DMS153 treated with DMSO at 0.1 percent for 48 hours (cell line): ENCODE measurements at regions not wholly inside any gene's neighbourhood (a gene's known extent, or its start where the extent isn't known, plus 50 kb on each side); places are given as distances from the start of the nearest gene placed in this dataset.
"Not testable (repeated sequence)": the region's sequence is repeated elsewhere in the genome, so short reads cannot be mapped to it uniquely, and the experiment has no call there.

Experiments
- DNase-seq: peaks from one replicate; lab custom pipeline; 2025; ENCODE audit not compliant: unreplicated experiment; lab: John Stamatoyannopoulos, UW

GRCh38 chr9:79395228-79395627 is 176.5 kb upstream of the TLE4 start:
- DNase-seq, result no peak

- DNase-seq, result no peak
Observed at GRCh38 chr9:79395755-79396154, 176.0 kb upstream of the TLE4 start.

- no peak for DNase-seq
Observed at GRCh38 chr9:79396168-79396567, 175.6 kb upstream of the TLE4 start.

- no peak for DNase-seq
Observed at GRCh38 chr9:79403495-79403894, 168.3 kb upstream of the TLE4 start.

- DNase-seq, result no peak
Observed at GRCh38 chr9:79408200-79408599, 163.6 kb upstream of the TLE4 start.

GRCh38 chr9:79408617-79409016 is 163.1 kb upstream of the TLE4 start:
- DNase-seq, result no peak

GRCh38 chr9:79409182-79409823 is 162.5 kb upstream of the TLE4 start:
- no peak for DNase-seq

- DNase-seq, result no peak
Observed at GRCh38 chr9:79425840-79426239, 145.9 kb upstream of the TLE4 start.

GRCh38 chr9:79428422-79428821 is 143.3 kb upstream of the TLE4 start:
- DNase-seq, result no peak

- no peak for DNase-seq
Observed at GRCh38 chr9:79430619-79431018, 141.1 kb upstream of the TLE4 start.

- no peak for DNase-seq
Observed at GRCh38 chr9:79431019-79431679, 140.6 kb upstream of the TLE4 start.

- no peak for DNase-seq
Observed at GRCh38 chr9:79432485-79432884, 139.3 kb upstream of the TLE4 start.

GRCh38 chr9:79433703-79434102 is 138.1 kb upstream of the TLE4 start:
- no peak for DNase-seq

- DNase-seq, result not testable (repeated sequence)
Observed at GRCh38 chr9:79439221-79439620, 132.5 kb upstream of the TLE4 start.

- no peak for DNase-seq
Observed at GRCh38 chr9:79446523-79447307, 125.0 kb upstream of the TLE4 start.

GRCh38 chr9:79447308-79447605 is 124.5 kb upstream of the TLE4 start:
- no peak for DNase-seq

- no peak for DNase-seq
Observed at GRCh38 chr9:79447762-79448161, 124.0 kb upstream of the TLE4 start.

GRCh38 chr9:79452265-79452664 is 119.5 kb upstream of the TLE4 start:
- DNase-seq, result no peak

GRCh38 chr9:79461712-79462111 is 110.1 kb upstream of the TLE4 start:
- no peak for DNase-seq

- DNase-seq, result no peak
Observed at GRCh38 chr9:79465156-79465555, 106.6 kb upstream of the TLE4 start.

GRCh38 chr9:79469164-79469563 is 102.6 kb upstream of the TLE4 start:
- no peak for DNase-seq

- peak; percentile 62 for DNase-seq
Observed at GRCh38 chr9:79470954-79471353, 100.8 kb upstream of the TLE4 start.
